ENCODE measurements at regions not wholly inside any gene's neighbourhood (a gene's known extent, or its start where the extent isn't known, plus 50 kb on each side); places are given as distances from the start of the nearest gene placed in this dataset.
A peak's percentile ranks its signal among the peaks of the same experiment; 100 is the strongest.

DNA sequence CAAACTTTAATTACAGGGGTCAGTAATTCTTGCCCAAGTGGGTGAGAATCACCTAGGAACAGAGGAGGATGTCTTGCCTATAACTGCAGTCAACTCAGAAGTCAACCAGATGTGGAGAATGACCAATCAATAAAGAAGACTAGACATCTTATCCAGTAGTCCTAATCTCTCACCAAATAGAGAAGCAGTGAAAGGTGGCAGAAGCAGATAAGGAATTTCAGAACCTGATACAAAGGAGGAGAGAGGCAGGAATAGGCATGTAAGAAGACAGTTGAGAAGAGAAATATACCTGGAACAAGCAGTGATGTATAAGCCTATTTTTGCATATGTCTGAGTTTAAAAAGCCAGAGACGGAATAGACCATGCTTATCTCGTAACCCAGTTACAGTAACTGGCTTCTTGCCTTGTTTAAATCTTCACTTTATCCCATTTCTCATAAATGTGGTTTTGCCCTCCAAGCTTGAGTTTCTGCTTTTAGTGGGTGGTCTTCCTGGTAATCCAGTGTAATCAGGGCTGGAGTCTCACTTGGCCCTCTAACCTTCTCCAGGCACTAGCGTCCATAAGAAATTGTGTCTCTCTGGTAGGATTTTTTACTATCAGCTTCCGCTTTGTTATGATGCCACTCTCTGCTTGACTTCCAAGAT lies 401.0 kb downstream of the SUCLG1 start (continued):
- TF ChIP-seq MBD2 (IDR thresholded peaks at IDR 0.05; ENCODE audit: borderline replicate concordance, low read depth) (0 out of 2 replicates have a peak, but pooled peaks have one; percentile 32), ZFP91 (CRISPR knock-in tag; IDR thresholded peaks at IDR 0.05) (no peak), MTA1 (IDR thresholded peaks at IDR 0.05; ENCODE audit: borderline replicate concordance) (peak; percentile 86), TAL1 (IDR thresholded peaks at IDR 0.05) (peak; percentile 95), EP400 (IDR thresholded peaks at IDR 0.05) (no peak), SOX6 (IDR thresholded peaks at IDR 0.05) (peak; percentile 92), ZKSCAN3 (CRISPR knock-in tag; IDR thresholded peaks at IDR 0.05) (no peak), E2F4 (CRISPR knock-in tag; IDR thresholded peaks at IDR 0.05; ENCODE audit: low read depth) (no peak), CTBP1 (IDR thresholded peaks at IDR 0.05; ENCODE audit: borderline replicate concordance) (peak; percentile 94), HES1 (IDR thresholded peaks at IDR 0.05; ENCODE audit: low read depth) (peak; percentile 36; the same call in 1 of the 2 replicates), SNRNP70 (optimal IDR thresholded peaks at IDR 0.05; ENCODE audit: low read depth, low read length) (no peak), ZSCAN29 (IDR thresholded peaks at IDR 0.05) (no peak), ARNT (IDR thresholded peaks at IDR 0.05) (0 out of 4 replicates have a peak, but pooled peaks of 1 of the 2 experiments have one; percentile 54), FOXM1 (IDR thresholded peaks at IDR 0.05; ENCODE audit: low read depth) (peak; percentile 78), FOXM1 (CRISPR knock-in tag; IDR thresholded peaks at IDR 0.05; ENCODE audit: low read depth) (no peak), SMARCE1 (IDR thresholded peaks at IDR 0.05) (peak; percentile 90)
- TF ChIP-seq, protein P1, sequence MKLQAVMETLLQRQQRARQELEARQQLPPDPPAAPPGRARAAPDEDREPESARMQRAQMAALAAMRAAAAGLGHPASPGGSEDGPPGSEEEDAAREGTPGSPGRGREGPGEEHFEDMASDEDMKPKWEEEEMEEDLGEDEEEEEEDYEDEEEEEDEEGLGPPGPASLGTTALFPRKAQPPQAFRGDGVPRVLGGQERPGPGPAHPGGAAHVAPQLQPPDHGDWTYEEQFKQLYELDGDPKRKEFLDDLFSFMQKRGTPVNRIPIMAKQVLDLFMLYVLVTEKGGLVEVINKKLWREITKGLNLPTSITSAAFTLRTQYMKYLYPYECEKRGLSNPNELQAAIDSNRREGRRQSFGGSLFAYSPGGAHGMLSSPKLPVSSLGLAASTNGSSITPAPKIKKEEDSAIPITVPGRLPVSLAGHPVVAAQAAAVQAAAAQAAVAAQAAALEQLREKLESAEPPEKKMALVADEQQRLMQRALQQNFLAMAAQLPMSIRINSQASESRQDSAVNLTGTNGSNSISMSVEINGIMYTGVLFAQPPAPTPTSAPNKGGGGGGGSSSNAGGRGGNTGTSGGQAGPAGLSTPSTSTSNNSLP (IDR thresholded peaks at IDR 0.05; ENCODE audit: borderline replicate concordance, low read depth, low read length): no peak
- TF ChIP-seq, protein P2, sequence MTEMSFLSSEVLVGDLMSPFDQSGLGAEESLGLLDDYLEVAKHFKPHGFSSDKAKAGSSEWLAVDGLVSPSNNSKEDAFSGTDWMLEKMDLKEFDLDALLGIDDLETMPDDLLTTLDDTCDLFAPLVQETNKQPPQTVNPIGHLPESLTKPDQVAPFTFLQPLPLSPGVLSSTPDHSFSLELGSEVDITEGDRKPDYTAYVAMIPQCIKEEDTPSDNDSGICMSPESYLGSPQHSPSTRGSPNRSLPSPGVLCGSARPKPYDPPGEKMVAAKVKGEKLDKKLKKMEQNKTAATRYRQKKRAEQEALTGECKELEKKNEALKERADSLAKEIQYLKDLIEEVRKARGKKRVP (CRISPR knock-in tag; IDR thresholded peaks at IDR 0.05): no peak
- TF ChIP-seq, protein P3, sequence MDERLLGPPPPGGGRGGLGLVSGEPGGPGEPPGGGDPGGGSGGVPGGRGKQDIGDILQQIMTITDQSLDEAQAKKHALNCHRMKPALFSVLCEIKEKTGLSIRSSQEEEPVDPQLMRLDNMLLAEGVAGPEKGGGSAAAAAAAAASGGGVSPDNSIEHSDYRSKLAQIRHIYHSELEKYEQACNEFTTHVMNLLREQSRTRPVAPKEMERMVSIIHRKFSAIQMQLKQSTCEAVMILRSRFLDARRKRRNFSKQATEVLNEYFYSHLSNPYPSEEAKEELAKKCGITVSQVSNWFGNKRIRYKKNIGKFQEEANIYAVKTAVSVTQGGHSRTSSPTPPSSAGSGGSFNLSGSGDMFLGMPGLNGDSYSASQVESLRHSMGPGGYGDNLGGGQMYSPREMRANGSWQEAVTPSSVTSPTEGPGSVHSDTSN (CRISPR knock-in tag; IDR thresholded peaks at IDR 0.05; ENCODE audit: low read depth): no peak
- TF ChIP-seq, protein P3 (tag; conservative IDR thresholded peaks at IDR 0.05; ENCODE audit: low read depth): peak; percentile 23; the same call in 1 of the 2 replicates
- TF ChIP-seq, protein P4, sequence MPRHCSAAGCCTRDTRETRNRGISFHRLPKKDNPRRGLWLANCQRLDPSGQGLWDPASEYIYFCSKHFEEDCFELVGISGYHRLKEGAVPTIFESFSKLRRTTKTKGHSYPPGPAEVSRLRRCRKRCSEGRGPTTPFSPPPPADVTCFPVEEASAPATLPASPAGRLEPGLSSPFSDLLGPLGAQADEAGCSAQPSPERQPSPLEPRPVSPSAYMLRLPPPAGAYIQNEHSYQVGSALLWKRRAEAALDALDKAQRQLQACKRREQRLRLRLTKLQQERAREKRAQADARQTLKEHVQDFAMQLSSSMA (CRISPR knock-in tag; IDR thresholded peaks at IDR 0.05): no peak
